ENCODE measurements at regions not wholly inside any gene's neighbourhood (a gene's known extent, or its start where the extent isn't known, plus 50 kb on each side); places are given as distances from the start of the nearest gene placed in this dataset.

- BruUV-seq (replicated peaks), result no TSS peak
- FAIRE-seq, result no peak
- H3K27ac ChIP-seq (ENCODE audit: insufficient read depth, low read depth, low read length), result no peak overlapping the region
Measured at GRCh38 chr11:127478826-127479225, 478.3 kb upstream of the KIRREL3 start.

More at GRCh38 chr11:127478826-127479225, 478.3 kb upstream of the KIRREL3 start:
- Histone ChIP-seq H4K20me1 (replicated peaks; ENCODE audit: control insufficient read depth, extremely low read depth, insufficient read depth, low read length) (no peaks in the 10 kb centered on the region), H3K27me3 (ENCODE audit: control insufficient read depth in 2 of 2, insufficient read depth in 2 of 2, low read length in 2 of 2) (no peaks in the 10 kb centered on the region), H3K36me3 (ENCODE audit: control insufficient read depth in 2 of 2, extremely low read depth in 1 of 2, insufficient read depth in 2 of 2, low read length in 2 of 2) (no peaks in the 10 kb centered on the region), H3K4me1 (ENCODE audit: control insufficient read depth, extremely low read depth, insufficient read depth, low read length) (no peaks in the 10 kb centered on the region), H2AFZ (ENCODE audit: low read depth, low read length) (no peak overlapping the region), H3K9me3 (replicated peaks; ENCODE audit: control insufficient read depth, insufficient read depth, low read length) (no peaks in the 10 kb centered on the region), H3K9me1 (replicated peaks; ENCODE audit: control insufficient read depth, extremely low read depth, insufficient read depth, low read length) (no peaks in the 10 kb centered on the region), H3K9ac (replicated peaks; ENCODE audit: extremely low read depth, insufficient read depth, low read length) (no peak overlapping the region), H3K4me2 (ENCODE audit: insufficient read depth, low read length) (no peak overlapping the region), H3K79me2 (ENCODE audit: control insufficient read depth, insufficient read depth, low read length) (no peaks in the 10 kb centered on the region), H3K4me3 (replicated peaks in 1 of 3; ENCODE audit: insufficient read depth in 1 of 3, low read depth in 1 of 3, low read length in 3 of 3) (no peak overlapping the region)
- ChIA-PET CTCF (no interaction called here), POLR2A (no interaction called here)
- intact Hi-C loops (cut with micrococcal nuclease), result no loop called here
- no peak for DNase-seq (ENCODE audit: low read depth, low spot score)
- TF ChIP-seq EZH2 (IDR thresholded peaks at IDR 0.05; ENCODE audit: borderline replicate concordance, low read depth, low read length, severe bottlenecking), result no peak
- no peak for TF ChIP-seq MAX (IDR thresholded peaks at IDR 0.05; ENCODE audit: insufficient read depth, insufficient read length)
- TF ChIP-seq POLR2AphosphoS5 (IDR thresholded peaks at IDR 0.05; ENCODE audit: insufficient read depth, low read depth, low read length), result no peak
- no peak for TF ChIP-seq CTCF (IDR thresholded peaks at IDR 0.05; ENCODE audit: extremely low read depth in 1 of 2, insufficient read depth in 1 of 2, low read depth in 1 of 2, low read length in 2 of 2)
- TF ChIP-seq JUN (IDR thresholded peaks at IDR 0.05; ENCODE audit: borderline replicate concordance, insufficient read depth, insufficient read length, low read depth), result no peak
- TF ChIP-seq POLR2A (IDR thresholded peaks at IDR 0.05; ENCODE audit: low read depth, low read length), result no peak
- no peak for TF ChIP-seq MYC (IDR thresholded peaks at IDR 0.05; ENCODE audit: low read depth, low read length)
- TF ChIP-seq GATA2 (IDR thresholded peaks at IDR 0.05; ENCODE audit: insufficient read depth, insufficient read length, low read depth, low read length), result no peak
- TF ChIP-seq FOS (IDR thresholded peaks at IDR 0.05; ENCODE audit: borderline replicate concordance, insufficient read depth, low read length), result no peak
- dilution Hi-C loops (cut with MboI; ENCODE audit: extremely low pct_ligation_motif_present, low sequenced_read_pairs), result no loop called here

All from endothelial cell of umbilical vein (primary cell).